Transverse colon (tissue), 4 donors: ENCODE measurements at regions not wholly inside any gene's neighbourhood (a gene's known extent, or its start where the extent isn't known, plus 50 kb on each side); places are given as distances from the start of the nearest gene placed in this dataset.

Experiments
- DNase-seq: peaks from one replicate; pipeline ENCODE4 v3.0.0-alpha.2; 2019
- H3K27ac ChIP-seq, 4 donors: fragments of 200-600 bp; sonication (generic); 2 replicates each; pipeline ENCODE4 v1.5.1; 2016 to 2018; ENCODE audit warnings: inconsistent platforms in 4 of 4
- H3K27me3 ChIP-seq: fragments of 200-600 bp; sonication (generic); 2 replicates; pipeline ENCODE4 v1.5.1; 2017; ENCODE audit warnings: inconsistent platforms
- H3K36me3 ChIP-seq, 4 donors: fragments of 200-600 bp; sonication (generic); 2 replicates each; pipeline ENCODE4 v1.5.1; 2017 to 2019; ENCODE audit warnings: inconsistent platforms in 4 of 4
- H3K4me1 ChIP-seq, 4 donors: fragments of 200-600 bp; sonication (generic); 2 replicates each; pipeline ENCODE4 v1.5.1; 2017 to 2020; ENCODE audit warnings: inconsistent platforms in 4 of 4
- H3K4me3 ChIP-seq, 4 donors: fragments of 200-600 bp; sonication (generic); 1 replicate in 1 of 4; 2 replicates in 3 of 4; pipeline versions ENCODE4 v1.5.1 to v1.6.1; 2017 to 2019; ENCODE audit warnings: inconsistent platforms in 4 of 4
- H3K9me3 ChIP-seq, 2 donors: fragments of 200-600 bp; sonication (generic); 2 replicates each; pipeline ENCODE4 v1.5.1; 2017 to 2019; ENCODE audit warnings: inconsistent platforms in 2 of 2
- EP300 ChIP-seq: sonication (generic); formaldehyde crosslinking; IDR thresholded peaks from one replicate; pipeline ENCODE4 v1.6.1; 2017; ENCODE audit warnings: antibody characterized with exemption, low read depth
- POLR2A ChIP-seq: fragments of 450-650 bp; IDR thresholded peaks from one replicate; pipeline ENCODE4 v1.6.1; 2016; ENCODE audit warnings: antibody characterized with exemption, mild to moderate bottlenecking, moderate library complexity
- POLR2AphosphoS5 ChIP-seq, 3 donors: sonication (generic); formaldehyde crosslinking; IDR thresholded peaks; one replicate each; pipeline ENCODE4 v1.6.1; 2016; ENCODE audit warnings: antibody characterized with exemption in 3 of 3
- WGBS, 2 donors: methylation state at CpG; one replicate each; pipeline ENCODE4 v1.1.5; 2018; ENCODE audit warnings: low coverage in 1 of 2; 5-methylcytosine and 5-hydroxymethylcytosine counted together
- in situ Hi-C, 4 donors: fragments of 200-750 bp; cut with MboI; loops; one replicate each; pipeline versions ENCODE4 v1.15.0 to v1.15.1; 2017; ENCODE audit warnings: low sequenced_read_pairs in 3 of 4, low pct_ligation_motif_present in 1 of 4, low pct_unique_long_range_greater_than_20kb in 1 of 4
- intact Hi-C: fragments of 100-400 bp; cut with DNase I; formaldehyde crosslinking; loops from one replicate; pipeline ENCODE4 v1.15.1; 2023; ENCODE audit warnings: low total_unique reads
- TF ChIP-seq, protein P1 (sequence below), 5 experiments: fragments of 200-600 bp in 3 of 5; fragments of 450-650 bp in 2 of 5; sonication (generic) in 3 of 5; IDR thresholded peaks; 1 replicate in 2 of 5; 2 replicates in 3 of 5; pipeline ENCODE4 v1.5.1; 2016 to 2017; ENCODE audit warnings: antibody characterized with exemption in 5 of 5, inconsistent platforms in 3 of 5, mild to moderate bottlenecking in 2 of 5, moderate library complexity in 1 of 5

- WGBS, 2 donors: 88 to 97% methylated on average over 5 of the region's 5 CpGs
- intact Hi-C loops: no loop called here
- in situ Hi-C loops: no loop called here
- H3K4me1 ChIP-seq: peaks cover 0 to 5% (median 2%) of the 10 kb centered on the region in 4 donors
- H3K4me3 ChIP-seq: no peak overlapping the region
- H3K27me3 ChIP-seq: no peaks in the 10 kb centered on the region
- TF ChIP-seq EP300: no peak
- TF ChIP-seq, protein P1, sequence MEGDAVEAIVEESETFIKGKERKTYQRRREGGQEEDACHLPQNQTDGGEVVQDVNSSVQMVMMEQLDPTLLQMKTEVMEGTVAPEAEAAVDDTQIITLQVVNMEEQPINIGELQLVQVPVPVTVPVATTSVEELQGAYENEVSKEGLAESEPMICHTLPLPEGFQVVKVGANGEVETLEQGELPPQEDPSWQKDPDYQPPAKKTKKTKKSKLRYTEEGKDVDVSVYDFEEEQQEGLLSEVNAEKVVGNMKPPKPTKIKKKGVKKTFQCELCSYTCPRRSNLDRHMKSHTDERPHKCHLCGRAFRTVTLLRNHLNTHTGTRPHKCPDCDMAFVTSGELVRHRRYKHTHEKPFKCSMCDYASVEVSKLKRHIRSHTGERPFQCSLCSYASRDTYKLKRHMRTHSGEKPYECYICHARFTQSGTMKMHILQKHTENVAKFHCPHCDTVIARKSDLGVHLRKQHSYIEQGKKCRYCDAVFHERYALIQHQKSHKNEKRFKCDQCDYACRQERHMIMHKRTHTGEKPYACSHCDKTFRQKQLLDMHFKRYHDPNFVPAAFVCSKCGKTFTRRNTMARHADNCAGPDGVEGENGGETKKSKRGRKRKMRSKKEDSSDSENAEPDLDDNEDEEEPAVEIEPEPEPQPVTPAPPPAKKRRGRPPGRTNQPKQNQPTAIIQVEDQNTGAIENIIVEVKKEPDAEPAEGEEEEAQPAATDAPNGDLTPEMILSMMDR (IDR thresholded peaks at IDR 0.05): no peak
- TF ChIP-seq POLR2A: no peak
- TF ChIP-seq POLR2AphosphoS5 (IDR thresholded peaks at IDR 0.05): no peak
- no peaks in the 10 kb centered on the region for H3K36me3 ChIP-seq
- no peaks in the 10 kb centered on the region for H3K9me3 ChIP-seq
- DNase-seq: no peak
- H3K27ac ChIP-seq: no peak overlapping the region
These were observed 231.9 kb downstream of the CLIC5 start for GRCh38 chr6:45783716-45784115.

GRCh38 chr6:45781890-45782289 is 233.8 kb downstream of the CLIC5 start:
- no peak for TF ChIP-seq POLR2A
- Histone ChIP-seq H3K9me3 (no peaks in the 10 kb centered on the region), H3K27me3 (no peaks in the 10 kb centered on the region), H3K4me1 (peaks cover 0 to 5% (median 2%) of the 10 kb centered on the region in 4 donors), H3K36me3 (no peaks in the 10 kb centered on the region), H3K4me3 (no peak overlapping the region), H3K27ac (no peak overlapping the region)
- 92 to 100% methylated on average over 2 to 3 of the region's 3 CpGs for WGBS, 2 donors
- intact Hi-C loops (no loop called here), in situ Hi-C loops (no loop called here)
- no peak for DNase-seq

- WGBS, 2 donors: 98 to 100% methylated on average over 2 of the region's 2 CpGs
- Histone ChIP-seq H3K27me3 (no peaks in the 10 kb centered on the region), H3K4me1 (peaks cover 0 to 5% (median 2%) of the 10 kb centered on the region in 4 donors), H3K9me3 (no peaks in the 10 kb centered on the region), H3K36me3 (no peaks in the 10 kb centered on the region), H3K27ac (no peak overlapping the region), H3K4me3 (no peak overlapping the region)
- DNase-seq: no peak
- no peak for TF ChIP-seq EP300
- TF ChIP-seq, protein P1 (IDR thresholded peaks at IDR 0.05): no peak
- no peak for TF ChIP-seq POLR2A
- TF ChIP-seq POLR2AphosphoS5 (IDR thresholded peaks at IDR 0.05): no peak
- in situ Hi-C loops: no loop called here
- intact Hi-C loops: no loop called here
These were observed 235.1 kb downstream of the CLIC5 start for GRCh38 chr6:45780523-45780922.

GRCh38 chr6:45775026-45775697 is 240.5 kb downstream of the CLIC5 start:
- 51 to 76% methylated on average over 2 to 5 of the region's 5 CpGs for WGBS, 2 donors
- in situ Hi-C loops (no loop called here), intact Hi-C loops (no loop called here)

More at GRCh38 chr6:45775026-45775697, 240.5 kb downstream of the CLIC5 start:
- Histone ChIP-seq H3K4me1 (peaks cover 0 to 5% (median 2%) of the 10 kb centered on the region in 4 donors), H3K4me3 (no peak overlapping the region), H3K9me3 (no peaks in the 10 kb centered on the region), H3K36me3 (no peaks in the 10 kb centered on the region), H3K27me3 (no peaks in the 10 kb centered on the region), H3K27ac (no peak overlapping the region)
- no peak for DNase-seq
- TF ChIP-seq, protein P1 (IDR thresholded peaks at IDR 0.05): no peak
- TF ChIP-seq POLR2A (no peak), POLR2AphosphoS5 (IDR thresholded peaks at IDR 0.05) (no peak), EP300 (no peak)
